ACC112 (cell line): ENCODE measurements at regions not wholly inside any gene's neighbourhood (a gene's known extent, or its start where the extent isn't known, plus 50 kb on each side); places are given as distances from the start of the nearest gene placed in this dataset.
A peak's percentile ranks its signal among the peaks of the same experiment; 100 is the strongest.
"Not testable (repeated sequence)": the region's sequence is repeated elsewhere in the genome, so short reads cannot be mapped to it uniquely, and the experiment has no call there.

ENCODE experiments used
- H2AFZ ChIP-seq: fragments of 200-600 bp; sonication (generic); one replicate; pipeline ENCODE4 v1.6.0; 2017; ENCODE audit warnings: antibody characterized with exemption, low read length; ENCODE audit not compliant: unreplicated experiment
- H3K27ac ChIP-seq: fragments of 200-600 bp; sonication (generic); 2 replicates; pipeline ENCODE4 v1.5.1; 2014; ENCODE audit warnings: low read depth, mild to moderate bottlenecking, antibody characterized with exemption, low read length, moderate library complexity
- H3K27me3 ChIP-seq: fragments of 200-600 bp; sonication (generic); 2 replicates; pipeline ENCODE4 v1.6.1; 2014; ENCODE audit warnings: mild to moderate bottlenecking, antibody characterized with exemption, low read length, moderate library complexity, mixed read lengths; ENCODE audit not compliant: insufficient read depth
- H3K36me3 ChIP-seq: fragments of 200-600 bp; sonication (generic); 2 replicates; pipeline ENCODE4 v1.6.1; 2016; ENCODE audit warnings: mild to moderate bottlenecking, antibody characterized with exemption, low read length, moderate library complexity, mixed read lengths; ENCODE audit not compliant: insufficient read depth
- H3K4me1 ChIP-seq: fragments of 200-600 bp; sonication (generic); one replicate; pipeline ENCODE4 v1.6.1; 2016; ENCODE audit warnings: low read length, mixed read lengths; ENCODE audit not compliant: insufficient read depth, unreplicated experiment, control insufficient read depth
- H3K4me3 ChIP-seq: fragments of 200-600 bp; sonication (generic); 2 replicates; pipeline ENCODE4 v1.5.1; 2014; ENCODE audit warnings: mild to moderate bottlenecking, low read depth, low read length
- H3K79me2 ChIP-seq: fragments of 200-600 bp; sonication (generic); one replicate; pipeline ENCODE4 v1.6.0; 2016; ENCODE audit warnings: low read length; ENCODE audit not compliant: control insufficient read depth, unreplicated experiment, insufficient read depth

DNA sequence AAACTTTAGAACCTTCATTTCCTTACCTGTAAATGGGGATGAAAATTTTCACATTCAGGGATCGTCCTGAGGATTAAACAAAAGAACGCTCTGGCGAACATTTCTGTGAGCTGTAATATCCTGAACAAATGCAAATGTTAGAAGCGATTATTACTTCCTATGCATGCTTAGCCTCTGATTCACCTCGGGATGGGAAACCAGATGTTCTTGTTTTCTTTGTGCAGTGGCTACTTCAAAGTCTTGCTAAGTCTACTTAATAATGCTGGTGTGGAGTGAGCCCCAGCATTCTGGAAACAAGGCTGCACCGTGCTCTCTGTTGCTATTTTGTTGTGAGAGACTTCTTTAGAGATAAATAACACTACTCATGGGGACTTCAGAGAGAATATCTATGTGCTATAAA is 119.1 kb upstream of the PELI1 start:
- Histone ChIP-seq H2AFZ (no peak overlapping the region), H3K27ac (no peak overlapping the region), H3K36me3 (no peaks in the 10 kb centered on the region), H3K79me2 (no peaks in the 10 kb centered on the region), H3K4me3 (no peak overlapping the region), H3K27me3 (no peaks in the 10 kb centered on the region), H3K4me1 (peaks cover 36% of the 10 kb centered on the region)

DNA sequence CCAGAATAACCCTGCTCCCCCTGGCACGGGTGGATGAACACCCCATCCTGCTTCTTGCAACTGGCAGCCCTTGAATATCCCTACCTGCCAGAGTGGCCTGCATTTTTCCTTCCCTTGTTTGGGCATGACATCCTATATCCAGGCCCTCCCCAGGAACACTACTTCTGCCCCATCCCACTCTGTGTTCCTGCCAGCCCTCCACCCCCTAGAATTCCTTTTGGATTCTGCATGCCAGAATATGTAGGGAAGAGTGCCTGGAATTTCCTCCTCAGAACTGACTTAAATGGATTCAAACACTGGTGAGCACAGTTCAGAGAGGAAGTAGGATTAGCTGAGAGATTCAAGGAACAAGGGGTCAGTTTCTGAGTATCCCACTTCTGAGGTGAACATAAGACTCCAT is 123.5 kb upstream of the PELI1 start:
- no peak overlapping the region for H3K4me3 ChIP-seq
- H3K27ac ChIP-seq, result no peak overlapping the region
- H3K36me3 ChIP-seq, result no peaks in the 10 kb centered on the region
- H3K27me3 ChIP-seq, result no peaks in the 10 kb centered on the region
- no peak overlapping the region for H2AFZ ChIP-seq
- H3K4me1 ChIP-seq, result peaks cover 20% of the 10 kb centered on the region
- no peaks in the 10 kb centered on the region for H3K79me2 ChIP-seq

DNA sequence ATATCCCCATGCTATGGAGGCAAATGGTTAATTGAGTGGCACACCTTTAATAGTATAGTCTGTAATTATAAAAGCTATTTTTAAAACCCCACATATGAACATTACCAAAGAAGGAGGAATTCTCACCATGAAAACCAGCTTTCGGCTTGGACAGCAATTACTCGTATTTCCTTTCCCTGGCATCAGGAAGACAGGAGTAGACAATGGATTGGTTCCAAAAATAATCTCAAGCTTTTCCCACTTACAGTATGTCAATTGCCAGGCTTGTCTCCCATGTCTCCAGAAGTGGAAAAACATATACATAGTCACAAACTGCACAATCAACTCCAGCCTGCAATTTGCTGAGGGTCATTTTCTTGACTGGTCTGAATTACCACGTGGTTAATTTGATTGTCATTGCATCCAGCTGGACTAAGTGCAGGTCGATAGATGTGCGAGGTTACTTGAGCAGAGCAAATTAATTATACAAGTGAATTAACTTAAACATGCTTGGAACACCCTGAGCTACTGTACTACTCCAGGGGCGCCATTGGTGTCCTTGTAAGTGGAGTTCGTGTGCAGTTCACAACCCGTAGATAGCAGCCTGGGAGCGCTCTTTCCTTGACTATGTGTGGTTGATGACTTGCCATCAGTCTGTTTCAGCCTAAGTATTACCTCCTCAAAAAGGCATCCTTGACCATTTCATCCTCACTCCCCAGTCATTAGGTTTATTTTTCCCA is 124.3 kb upstream of the PELI1 start:
- no peak overlapping the region for H3K4me3 ChIP-seq
- no peak overlapping the region for H3K27ac ChIP-seq
- no peaks in the 10 kb centered on the region for H3K79me2 ChIP-seq
- H2AFZ ChIP-seq, result no peak overlapping the region
- no peaks in the 10 kb centered on the region for H3K27me3 ChIP-seq
- H3K36me3 ChIP-seq, result no peaks in the 10 kb centered on the region
- H3K4me1 ChIP-seq, result peaks cover 20% of the 10 kb centered on the region

DNA sequence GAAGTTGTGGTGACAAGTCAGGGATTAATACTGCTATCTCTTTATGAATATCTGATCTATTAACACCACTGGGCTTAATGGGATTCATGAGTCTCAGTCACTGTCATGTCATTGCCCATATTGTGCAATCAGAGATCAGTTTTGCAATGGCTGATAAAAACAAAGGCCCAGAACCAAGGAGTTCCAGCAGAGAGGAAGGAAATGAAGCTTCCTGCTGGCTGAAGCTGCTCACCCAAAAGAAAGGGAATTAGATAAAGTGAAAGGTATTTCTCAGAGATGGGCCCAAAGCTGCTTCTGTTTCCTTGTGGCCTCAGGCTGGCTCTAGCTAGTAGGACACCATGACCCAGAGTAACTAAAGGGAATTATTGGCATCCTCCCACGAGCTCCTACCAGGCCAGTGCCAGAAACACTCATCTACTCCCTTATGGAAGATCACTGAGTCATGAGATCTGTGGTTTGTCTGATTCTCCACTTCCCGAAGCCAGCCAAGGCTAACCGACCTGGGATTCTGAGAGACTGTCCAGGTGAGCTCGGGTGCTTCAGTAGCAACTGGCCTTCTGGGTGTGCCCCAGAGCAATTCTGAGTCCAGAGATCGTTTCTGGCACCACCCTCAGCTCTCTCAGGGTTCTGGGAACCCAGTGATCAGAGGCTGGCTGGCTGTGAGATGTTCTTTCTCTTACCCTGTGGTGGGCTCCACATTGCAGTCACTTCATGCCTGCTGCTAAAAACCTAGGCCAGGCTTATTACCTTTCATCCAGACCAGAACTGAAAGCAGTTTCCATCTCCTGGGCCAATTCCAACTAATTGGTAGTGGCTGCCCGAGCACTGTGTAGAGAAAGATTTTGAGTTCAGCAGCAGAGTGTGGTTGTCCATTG is 129.5 kb upstream of the PELI1 start:
- Histone ChIP-seq H3K4me3 (no peak overlapping the region), H3K79me2 (no peaks in the 10 kb centered on the region), H3K27me3 (no peaks in the 10 kb centered on the region), H3K4me1 (peaks cover 38% of the 10 kb centered on the region), H3K36me3 (no peaks in the 10 kb centered on the region), H3K27ac (peak overlapping the region; percentile 71), H2AFZ (peak overlapping the region; percentile 48)

DNA sequence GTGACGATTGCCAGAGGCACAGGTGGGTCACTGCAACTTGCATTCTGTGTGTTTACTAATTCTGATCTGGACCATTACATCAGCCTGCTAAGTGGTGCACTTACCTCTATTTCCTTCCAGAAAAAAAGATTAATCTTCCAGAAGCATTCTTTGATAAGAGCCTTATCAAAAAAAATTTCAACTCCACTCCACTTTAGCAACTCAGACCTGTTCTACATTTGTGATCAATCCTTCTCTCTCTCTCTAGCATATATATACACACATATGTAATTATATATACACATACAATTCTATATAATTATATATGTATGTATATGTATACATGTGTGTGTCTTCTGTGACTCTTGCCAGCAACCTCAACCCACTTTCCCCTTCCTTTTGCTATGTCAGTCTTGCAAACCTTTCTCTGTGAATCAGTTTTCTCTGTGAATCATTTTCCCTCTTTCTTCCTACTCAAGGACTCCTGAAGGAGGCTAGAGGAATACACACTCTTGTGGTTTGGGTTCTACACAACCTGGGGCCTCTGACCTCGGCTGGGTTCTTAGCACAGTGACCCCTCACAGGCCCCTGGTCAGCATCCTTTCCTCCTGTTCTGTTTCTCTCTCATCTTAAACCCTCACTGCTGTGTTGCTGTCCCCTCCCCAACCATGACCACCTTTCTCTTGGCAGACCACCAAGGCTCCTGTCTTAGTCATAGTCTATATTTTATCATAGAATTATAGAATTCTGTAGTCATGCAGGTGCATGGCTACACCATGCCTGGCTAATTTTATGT is 130.4 kb upstream of the PELI1 start:
- H3K4me1 ChIP-seq, result peaks cover 38% of the 10 kb centered on the region
- H3K36me3 ChIP-seq, result no peaks in the 10 kb centered on the region
- H3K4me3 ChIP-seq, result no peak overlapping the region
- no peak overlapping the region for H2AFZ ChIP-seq
- no peaks in the 10 kb centered on the region for H3K27me3 ChIP-seq
- peak overlapping the region; percentile 71; the same call in 1 of the 2 replicates for H3K27ac ChIP-seq
- no peaks in the 10 kb centered on the region for H3K79me2 ChIP-seq

DNA sequence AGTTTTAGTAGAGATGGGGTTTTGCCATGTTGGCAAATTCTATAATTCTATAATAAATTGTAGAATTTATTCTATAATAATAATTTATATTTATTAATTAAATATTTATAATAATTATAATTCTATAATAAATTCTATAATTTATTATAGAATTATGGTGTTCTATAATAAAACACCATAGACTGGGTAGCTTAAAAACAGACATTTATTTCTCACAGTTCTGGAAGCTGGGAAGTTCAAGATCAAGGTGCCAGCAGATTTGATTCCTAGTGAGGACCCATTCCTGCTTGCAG is 130.9 kb upstream of the PELI1 start:
- H3K4me1 ChIP-seq, result peaks cover 38% of the 10 kb centered on the region
- H3K27ac ChIP-seq, result no peak overlapping the region
- H2AFZ ChIP-seq, result no peak overlapping the region
- no peak overlapping the region for H3K4me3 ChIP-seq
- no peaks in the 10 kb centered on the region for H3K79me2 ChIP-seq
- H3K27me3 ChIP-seq, result no peaks in the 10 kb centered on the region
- H3K36me3 ChIP-seq, result no peaks in the 10 kb centered on the region

DNA sequence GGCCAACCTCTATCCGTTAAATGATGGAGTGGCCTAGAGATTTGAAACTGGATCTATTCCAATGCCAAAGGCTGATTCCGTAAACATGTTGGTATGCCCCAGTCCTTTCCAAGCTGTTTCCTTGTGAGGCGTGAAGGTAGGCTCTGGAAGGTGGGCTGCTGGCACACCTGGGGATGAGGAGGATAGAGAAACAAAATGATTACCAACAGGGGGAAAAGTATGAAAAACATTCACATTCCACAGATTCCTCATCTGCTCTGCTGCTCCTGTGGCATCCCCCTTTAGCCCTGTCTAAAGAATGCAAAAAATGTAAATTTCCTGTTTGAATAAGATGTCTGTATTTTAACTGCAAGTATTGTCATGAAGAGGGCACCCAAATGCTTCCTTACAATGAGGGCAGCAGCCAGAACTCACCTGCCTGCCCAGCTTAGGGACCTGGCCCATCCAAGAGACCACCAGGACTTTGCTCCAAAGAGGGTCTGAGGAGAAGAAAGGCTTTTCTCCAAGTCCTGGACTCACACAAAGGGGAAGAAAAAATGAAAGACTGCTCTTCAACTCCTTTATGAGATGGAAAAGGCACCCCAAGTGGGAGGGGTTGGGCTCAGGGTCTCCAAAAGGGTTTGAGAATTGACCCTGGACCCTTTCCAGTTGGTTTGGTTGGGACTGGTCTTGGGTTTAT is 132.3 kb upstream of the PELI1 start:
- Histone ChIP-seq H3K79me2 (no peaks in the 10 kb centered on the region), H3K36me3 (no peaks in the 10 kb centered on the region), H3K4me3 (no peak overlapping the region), H3K4me1 (peaks cover 38% of the 10 kb centered on the region), H3K27me3 (no peaks in the 10 kb centered on the region), H3K27ac (no peak overlapping the region), H2AFZ (no peak overlapping the region)

DNA sequence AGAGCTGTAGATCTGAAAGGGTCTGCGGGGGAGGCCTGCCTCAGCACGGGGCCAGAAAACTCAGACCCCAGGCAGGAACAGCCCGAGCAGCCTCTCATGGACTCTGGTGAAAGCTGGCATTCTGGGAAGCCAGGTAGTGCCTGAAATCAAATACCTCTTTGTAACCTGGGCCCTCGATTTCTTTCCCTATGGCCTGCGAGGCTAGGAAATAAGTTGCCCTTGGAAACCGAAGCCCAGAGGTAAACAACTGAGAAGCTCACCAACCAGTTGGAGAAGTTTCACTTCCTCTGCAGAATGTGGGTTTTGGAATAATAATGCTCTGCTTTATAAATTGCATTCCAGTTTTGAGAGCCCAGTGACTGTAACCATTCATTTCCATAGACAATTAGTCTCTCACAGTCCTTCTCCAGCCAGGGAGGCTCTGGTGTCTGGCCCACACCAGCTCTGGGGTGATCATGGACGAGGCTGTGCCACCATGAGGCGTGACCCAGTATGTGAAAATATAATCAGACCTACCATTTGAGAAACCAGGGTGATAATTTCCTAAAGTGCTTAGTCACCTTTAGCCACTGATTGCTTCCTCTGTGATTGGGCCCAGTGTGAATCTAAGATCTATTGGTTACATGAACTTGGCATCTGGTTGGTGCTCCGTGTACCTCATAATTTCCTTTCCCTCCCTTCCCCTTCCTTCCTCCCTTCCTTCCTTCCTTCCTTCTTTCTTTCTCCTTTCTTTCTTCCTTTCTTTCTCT is 133.1 kb upstream of the PELI1 start:
- H3K4me3 ChIP-seq, result no peak overlapping the region
- no peaks in the 10 kb centered on the region for H3K36me3 ChIP-seq
- H3K79me2 ChIP-seq, result no peaks in the 10 kb centered on the region
- H2AFZ ChIP-seq, result peak overlapping the region; percentile 14
- no peak overlapping the region for H3K27ac ChIP-seq
- no peaks in the 10 kb centered on the region for H3K27me3 ChIP-seq
- H3K4me1 ChIP-seq, result peaks cover 38% of the 10 kb centered on the region

DNA sequence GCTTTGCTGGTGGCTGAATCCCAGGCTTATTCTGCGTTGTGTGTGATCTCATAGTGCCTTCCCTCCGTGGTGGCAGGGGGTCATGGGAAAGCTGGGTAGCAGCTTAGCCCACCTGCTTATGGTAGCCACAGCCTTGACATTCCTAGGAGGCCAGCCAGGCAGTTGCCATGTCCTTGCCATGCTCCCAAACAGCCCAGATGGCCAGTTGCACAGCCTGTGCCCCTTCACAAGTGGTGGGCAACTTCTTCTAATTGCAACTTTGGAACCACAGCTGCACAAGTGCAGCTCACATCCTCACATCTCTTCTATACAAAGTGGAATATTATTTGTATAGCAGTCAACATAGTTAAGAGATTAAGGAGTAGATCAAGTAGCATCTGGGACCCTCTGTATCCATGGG is 136.6 kb upstream of the PELI1 start:
- H3K36me3 ChIP-seq, H3K27me3 ChIP-seq, H2AFZ ChIP-seq, H3K27ac ChIP-seq, H3K79me2 ChIP-seq, H3K4me3 ChIP-seq: not testable (repeated sequence)
- peaks cover 15% of the 10 kb centered on the region for H3K4me1 ChIP-seq
